Smooth muscle cell (in vitro differentiated cells): ENCODE measurements at regions not wholly inside any gene's neighbourhood (a gene's known extent, or its start where the extent isn't known, plus 50 kb on each side); places are given as distances from the start of the nearest gene placed in this dataset.
"Not testable (repeated sequence)": the region's sequence is repeated elsewhere in the genome, so short reads cannot be mapped to it uniquely, and the experiment has no call there.

Experiments
- DNase-seq: peaks from one replicate; lab custom pipeline; 2025; ENCODE audit not compliant: unreplicated experiment; lab: John Stamatoyannopoulos, UW
- H2AFZ ChIP-seq: fragments of 200-600 bp; sonication (generic); 2 replicates; pipeline ENCODE4 v1.6.0; 2016; ENCODE audit warnings: antibody characterized with exemption, low read depth, mild to moderate bottlenecking
- H3F3A ChIP-seq: fragments of 200-600 bp; sonication (generic); 2 replicates; pipeline ENCODE4 v1.6.0; 2017; ENCODE audit warnings: antibody characterized with exemption, low read depth
- H3K27ac ChIP-seq: fragments of 200-600 bp; sonication (generic); 2 replicates; pipeline ENCODE4 v1.5.1; 2016; ENCODE audit warnings: low read depth, mild to moderate bottlenecking
- H3K27me3 ChIP-seq: fragments of 200-600 bp; sonication (generic); 2 replicates; pipeline ENCODE4 v1.6.1; 2016; ENCODE audit warnings: low read depth, mild to moderate bottlenecking
- H3K36me3 ChIP-seq: fragments of 200-600 bp; sonication (generic); 2 replicates; pipeline ENCODE4 v1.5.1; 2016; ENCODE audit warnings: low read depth
- H3K4me1 ChIP-seq: fragments of 200-600 bp; sonication (generic); 2 replicates; pipeline ENCODE4 v1.5.1; 2016; ENCODE audit warnings: low read depth
- H3K4me2 ChIP-seq: fragments of 200-600 bp; sonication (generic); 2 replicates; pipeline ENCODE4 v1.6.0; 2016; ENCODE audit warnings: mild to moderate bottlenecking
- H3K4me3 ChIP-seq: fragments of 200-600 bp; sonication (generic); 2 replicates; pipeline ENCODE4 v1.5.1; 2016; ENCODE audit warnings: mild to moderate bottlenecking
- H3K79me2 ChIP-seq: fragments of 200-600 bp; sonication (generic); 2 replicates; pipeline ENCODE4 v1.6.0; 2016; ENCODE audit warnings: low read depth, mild to moderate bottlenecking
- H3K9ac ChIP-seq: fragments of 200-600 bp; sonication (generic); 2 replicates; pipeline ENCODE4 v1.6.0; 2016; ENCODE audit warnings: low read depth
- H3K9me3 ChIP-seq: fragments of 200-600 bp; sonication (generic); replicated peaks from 2 replicates; pipeline ENCODE4 v1.5.1; 2016; ENCODE audit warnings: low read depth
- H4K20me1 ChIP-seq: fragments of 200-600 bp; sonication (generic); 2 replicates; pipeline ENCODE4 v1.6.0; 2016; ENCODE audit warnings: low read depth
- CTCF ChIP-seq: fragments of 200-600 bp; sonication (generic); IDR thresholded peaks from 2 replicates; pipeline ENCODE4 v1.5.1; 2017; ENCODE audit warnings: borderline replicate concordance, mild to moderate bottlenecking, antibody characterized with exemption; ENCODE audit not compliant: insufficient read depth, poor library complexity, severe bottlenecking
- WGBS: methylation state at CpG from one replicate; pipeline ENCODE4 v1.1.7; 2016; ENCODE audit warnings: low lambda C conversion rate; 5-methylcytosine and 5-hydroxymethylcytosine counted together

GRCh38 chr3:44171891-44172290 lies 69.8 kb upstream of the TOPAZ1 start:
- H4K20me1 ChIP-seq = no peaks in the 10 kb centered on the region
- no peak for TF ChIP-seq CTCF
- H3K27ac ChIP-seq = no peak overlapping the region
- H3K79me2 ChIP-seq = no peaks in the 10 kb centered on the region
- H3K36me3 ChIP-seq = no peaks in the 10 kb centered on the region
- no peak overlapping the region for H2AFZ ChIP-seq
- H3F3A ChIP-seq = no peaks in the 10 kb centered on the region
- 91% methylated on average over 4 of the region's 4 CpGs for WGBS
- DNase-seq = no peak
- H3K9ac ChIP-seq = no peak overlapping the region
- H3K4me1 ChIP-seq = no peaks in the 10 kb centered on the region
- H3K9me3 ChIP-seq = no peaks in the 10 kb centered on the region
- H3K27me3 ChIP-seq = no peaks in the 10 kb centered on the region
- no peak overlapping the region for H3K4me2 ChIP-seq
- H3K4me3 ChIP-seq = no peak overlapping the region

GRCh38 chr3:44172701-44173100 lies 69.0 kb upstream of the TOPAZ1 start:
- not testable (repeated sequence) for H3K9ac ChIP-seq, H3K9me3 ChIP-seq, H3K4me2 ChIP-seq, H3F3A ChIP-seq, H3K27me3 ChIP-seq, DNase-seq, H4K20me1 ChIP-seq, H3K4me1 ChIP-seq, H2AFZ ChIP-seq, H3K4me3 ChIP-seq, H3K79me2 ChIP-seq, H3K27ac ChIP-seq, H3K36me3 ChIP-seq
- 98% methylated on average over 8 of the region's 8 CpGs for WGBS

GRCh38 chr3:44173263-44173662 lies 68.4 kb upstream of the TOPAZ1 start:
- Histone ChIP-seq H3K9ac (no peak overlapping the region), H3K4me3 (no peak overlapping the region), H3K27me3 (no peaks in the 10 kb centered on the region), H2AFZ (no peak overlapping the region), H3K9me3 (no peaks in the 10 kb centered on the region), H3F3A (no peaks in the 10 kb centered on the region), H3K36me3 (no peaks in the 10 kb centered on the region), H3K4me2 (no peak overlapping the region), H3K27ac (no peak overlapping the region), H3K4me1 (no peaks in the 10 kb centered on the region), H4K20me1 (no peaks in the 10 kb centered on the region), H3K79me2 (no peaks in the 10 kb centered on the region)
- no peak for TF ChIP-seq CTCF
- DNase-seq = no peak
- WGBS = 95% methylated on average over 15 of the region's 15 CpGs

GRCh38 chr3:44175070-44175469 lies 66.6 kb upstream of the TOPAZ1 start:
- H3K4me2 ChIP-seq = no peak overlapping the region
- peaks cover 8% of the 10 kb centered on the region for H3K27me3 ChIP-seq
- DNase-seq = no peak
- no peak for TF ChIP-seq CTCF
- no peaks in the 10 kb centered on the region for H3K4me1 ChIP-seq
- no peak overlapping the region for H3K27ac ChIP-seq
- H3K9ac ChIP-seq = no peak overlapping the region
- H2AFZ ChIP-seq = no peak overlapping the region
- no peaks in the 10 kb centered on the region for H3K9me3 ChIP-seq
- H3F3A ChIP-seq = no peaks in the 10 kb centered on the region
- H3K4me3 ChIP-seq = no peak overlapping the region
- no peaks in the 10 kb centered on the region for H3K79me2 ChIP-seq
- 70% methylated on average over 2 of the region's 2 CpGs for WGBS
- no peaks in the 10 kb centered on the region for H3K36me3 ChIP-seq
- no peaks in the 10 kb centered on the region for H4K20me1 ChIP-seq
